GM18520 (cell line): ENCODE measurements at regions not wholly inside any gene's neighbourhood (a gene's known extent, or its start where the extent isn't known, plus 50 kb on each side); places are given as distances from the start of the nearest gene placed in this dataset.
A peak's percentile ranks its signal among the peaks of the same experiment; 100 is the strongest.

ENCODE experiments used
- ATAC-seq: cut with Tn5 transposase; IDR thresholded peaks from one replicate; pipeline ENCODE4 v1.9.1; 2021; ENCODE audit not compliant: unreplicated experiment

GRCh38 chr11:29783506-29783905 is 233.3 kb downstream of the KCNA4 start:
- no peak for ATAC-seq

GRCh38 chr11:29782447-29782846 is 234.4 kb downstream of the KCNA4 start:
- ATAC-seq, result no peak

- ATAC-seq, result no peak
Observed at GRCh38 chr11:29781268-29781667, 235.6 kb downstream of the KCNA4 start.

GRCh38 chr11:29780756-29781155 is 236.1 kb downstream of the KCNA4 start:
- no peak for ATAC-seq

GRCh38 chr11:29773656-29774264 is 243.1 kb downstream of the KCNA4 start:
- no peak for ATAC-seq

GRCh38 chr11:29756871-29757270 is 260.0 kb downstream of the KCNA4 start:
- no peak for ATAC-seq

- ATAC-seq, result no peak
Observed at GRCh38 chr11:29755474-29755873, 261.4 kb downstream of the KCNA4 start.

GRCh38 chr11:29751618-29752017 is 265.2 kb downstream of the KCNA4 start:
- no peak for ATAC-seq

GRCh38 chr11:29750392-29750791 is 266.4 kb downstream of the KCNA4 start:
- no peak for ATAC-seq

GRCh38 chr11:29734287-29734686 is 282.5 kb downstream of the KCNA4 start:
- no peak for ATAC-seq

- no peak for ATAC-seq
Observed at GRCh38 chr11:29713831-29714320, 303.0 kb downstream of the KCNA4 start.

GRCh38 chr11:29712616-29713015 is 304.2 kb downstream of the KCNA4 start:
- no peak for ATAC-seq

- ATAC-seq, result no peak
Observed at GRCh38 chr11:29707924-29708323, 308.9 kb downstream of the KCNA4 start.

GRCh38 chr11:29685361-29685760 is 331.5 kb downstream of the KCNA4 start:
- no peak for ATAC-seq

- ATAC-seq, result no peak
Observed at GRCh38 chr11:29682856-29683255, 334.0 kb downstream of the KCNA4 start.

- ATAC-seq, result peak; percentile 80
Observed at GRCh38 chr11:29679996-29680395, 336.8 kb downstream of the KCNA4 start.

- ATAC-seq, result no peak
Observed at GRCh38 chr11:29676993-29677392, 339.8 kb downstream of the KCNA4 start.

- no peak for ATAC-seq
Observed at GRCh38 chr11:29669310-29669709, 347.5 kb downstream of the KCNA4 start.

- no peak for ATAC-seq
Observed at GRCh38 chr11:29657709-29658108, 359.1 kb downstream of the KCNA4 start.

GRCh38 chr11:29656597-29656996 is 360.2 kb downstream of the KCNA4 start:
- no peak for ATAC-seq

- ATAC-seq, result no peak
Observed at GRCh38 chr11:29645373-29645772, 371.5 kb downstream of the KCNA4 start.

GRCh38 chr11:29641201-29641600 is 375.6 kb downstream of the KCNA4 start:
- no peak for ATAC-seq

GRCh38 chr11:29634744-29635143 is 382.1 kb downstream of the KCNA4 start:
- no peak for ATAC-seq
